Suppressor macrophage treated with lipopolysaccharide for 1 hour (primary cell): ENCODE measurements at regions not wholly inside any gene's neighbourhood (a gene's known extent, or its start where the extent isn't known, plus 50 kb on each side); places are given as distances from the start of the nearest gene placed in this dataset.
"Not testable (repeated sequence)": the region's sequence is repeated elsewhere in the genome, so short reads cannot be mapped to it uniquely, and the experiment has no call there.

Source experiments
- DNase-seq, 3 donors: peaks; one replicate each; pipeline ENCODE4 v3.0.0-alpha.2; 2020 to 2022

DNA sequence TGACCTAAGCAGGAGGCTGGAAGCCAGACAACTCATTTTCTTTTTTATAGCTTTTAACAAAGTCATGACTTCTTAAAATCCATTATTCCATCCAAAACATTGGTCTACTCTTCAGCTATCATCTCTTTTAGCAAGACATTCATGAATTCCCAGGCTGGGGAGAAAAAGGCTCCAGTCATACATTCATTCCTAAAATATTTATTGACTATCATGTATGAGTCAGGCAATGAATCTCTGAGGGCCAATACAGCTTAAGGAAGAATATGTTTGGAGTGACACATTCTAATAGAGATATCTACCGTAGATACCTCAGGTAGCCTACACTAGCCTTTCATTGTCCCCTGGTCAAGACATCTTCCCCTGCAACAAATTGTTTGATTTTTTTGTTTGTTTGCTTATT lies 196.4 kb upstream of the NANOGP8 start:
- DNase-seq = no peak

DNA sequence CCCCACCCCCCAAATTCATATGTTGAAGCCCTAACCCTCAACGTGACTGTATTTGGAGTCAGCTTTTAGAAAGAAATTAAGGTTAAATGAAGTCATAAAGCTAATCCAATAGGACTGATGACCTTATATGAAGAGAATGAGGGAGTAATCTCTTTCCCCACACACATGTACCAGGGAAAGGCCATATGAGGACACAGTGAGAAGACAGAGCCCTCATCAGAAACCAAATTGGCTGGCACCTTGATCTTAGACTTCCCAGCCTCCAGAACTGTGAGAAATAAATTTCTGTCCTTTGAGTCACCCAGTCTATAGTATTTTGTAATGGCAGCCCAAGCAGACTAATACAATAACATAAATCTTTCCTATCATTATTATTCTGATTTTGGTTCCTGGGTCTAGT lies 194.7 kb upstream of the NANOGP8 start:
- no peak for DNase-seq

DNA sequence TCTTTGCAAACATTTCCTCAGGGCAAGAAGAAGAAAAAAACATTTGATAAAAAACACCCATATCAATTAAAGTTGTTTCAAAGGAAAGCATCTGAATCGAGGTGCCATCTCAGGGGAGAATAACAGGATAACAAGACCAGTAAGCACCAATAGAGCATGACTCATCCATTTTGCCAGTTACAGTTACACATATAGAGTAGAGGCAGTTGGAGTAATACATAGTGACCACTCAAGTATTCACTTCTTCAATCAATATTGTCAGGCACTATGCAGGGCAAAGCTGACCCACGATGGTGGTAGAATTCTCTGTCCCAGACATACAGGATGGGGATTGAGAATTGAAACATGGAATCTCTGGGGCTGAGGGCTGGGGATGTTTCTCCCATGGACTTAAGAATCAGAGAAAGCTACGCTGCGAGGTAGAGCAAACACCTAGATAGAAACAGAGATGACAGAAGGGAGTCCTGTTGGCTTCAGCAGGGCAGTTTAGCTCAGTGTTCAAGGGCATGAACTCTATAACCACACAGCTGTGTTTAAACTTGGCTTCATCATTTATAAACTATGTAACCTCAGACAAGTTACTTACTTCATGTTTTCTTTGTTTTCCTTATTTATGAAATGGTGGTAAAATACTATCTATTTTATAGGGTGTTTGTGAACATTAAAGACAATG lies 186.4 kb upstream of the NANOGP8 start:
- DNase-seq = no peak

DNA sequence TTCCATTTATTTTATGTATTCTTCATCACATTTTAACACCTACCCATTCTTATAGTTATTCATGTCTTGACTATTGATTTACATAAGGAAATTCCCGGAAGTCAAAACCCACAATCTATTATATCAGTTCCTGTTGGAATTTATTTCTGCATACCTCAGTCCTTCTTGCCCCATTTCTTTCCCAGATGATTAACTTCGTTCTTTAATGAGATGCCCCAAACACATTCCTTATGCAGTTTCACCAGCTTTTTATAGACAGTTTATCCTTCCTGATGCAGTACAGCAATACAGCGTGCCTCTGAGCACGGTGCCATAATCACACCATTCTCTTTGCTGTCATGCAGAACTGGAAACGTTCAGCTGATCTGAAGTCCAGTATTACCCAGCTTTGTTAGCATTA lies 175.8 kb upstream of the NANOGP8 start:
- DNase-seq = no peak

DNA sequence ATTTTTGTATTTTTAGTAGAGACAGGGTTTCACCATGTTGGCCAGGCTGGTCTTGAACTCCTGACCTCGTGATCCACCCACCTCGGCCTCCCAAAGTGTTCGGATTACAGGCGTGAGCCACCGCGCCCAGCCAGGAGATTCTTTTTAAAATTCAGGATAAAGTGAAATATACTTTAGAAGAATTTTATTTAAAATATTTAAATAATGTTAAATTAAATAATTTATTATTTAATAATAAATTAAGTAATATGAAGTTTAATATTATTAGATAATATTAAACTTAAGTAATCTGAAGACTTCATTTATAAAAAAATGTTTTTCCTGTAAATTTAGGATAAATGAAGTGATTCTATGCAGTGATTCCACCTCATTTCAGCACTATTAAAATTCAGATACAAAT lies 175.2 kb upstream of the NANOGP8 start:
- not testable (repeated sequence) for DNase-seq

DNA sequence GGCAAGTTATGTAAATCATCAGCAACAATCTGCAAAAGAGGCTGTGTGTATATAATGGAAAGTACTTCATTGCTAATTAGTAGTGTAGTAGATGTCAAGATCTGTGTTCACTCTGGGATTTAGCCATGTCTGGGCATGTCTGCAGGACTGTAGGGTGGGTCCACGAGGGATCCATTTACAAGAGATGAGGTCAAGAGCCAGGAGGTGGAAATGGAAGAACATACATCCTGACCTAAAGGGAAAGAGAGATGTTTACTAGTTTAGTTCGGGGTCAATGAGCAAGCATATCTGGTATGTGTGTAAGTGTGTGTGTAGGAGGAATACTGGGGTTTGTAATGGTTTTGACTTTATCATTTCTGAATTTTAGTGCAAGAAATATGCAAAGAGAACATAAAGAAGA lies 171.5 kb upstream of the NANOGP8 start:
- no peak for DNase-seq

DNA sequence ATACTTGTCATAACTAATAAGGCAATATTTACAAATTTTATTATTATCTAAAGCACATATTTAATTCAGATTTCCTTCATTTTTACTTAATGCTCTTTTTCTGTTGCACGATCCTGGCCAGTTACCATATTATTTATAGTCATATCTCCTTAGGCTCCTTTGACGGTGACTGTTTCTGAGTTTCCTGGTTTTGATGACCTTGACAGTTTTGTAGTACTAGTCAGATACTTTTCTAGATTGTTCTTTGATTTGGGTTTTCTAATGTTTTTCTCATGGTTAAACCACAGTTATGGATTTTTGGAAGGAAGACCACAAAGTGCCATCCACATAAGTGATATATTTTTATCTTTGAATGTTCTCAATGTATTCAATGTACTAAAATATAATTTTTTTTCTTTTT lies 171.0 kb upstream of the NANOGP8 start:
- no peak for DNase-seq

DNA sequence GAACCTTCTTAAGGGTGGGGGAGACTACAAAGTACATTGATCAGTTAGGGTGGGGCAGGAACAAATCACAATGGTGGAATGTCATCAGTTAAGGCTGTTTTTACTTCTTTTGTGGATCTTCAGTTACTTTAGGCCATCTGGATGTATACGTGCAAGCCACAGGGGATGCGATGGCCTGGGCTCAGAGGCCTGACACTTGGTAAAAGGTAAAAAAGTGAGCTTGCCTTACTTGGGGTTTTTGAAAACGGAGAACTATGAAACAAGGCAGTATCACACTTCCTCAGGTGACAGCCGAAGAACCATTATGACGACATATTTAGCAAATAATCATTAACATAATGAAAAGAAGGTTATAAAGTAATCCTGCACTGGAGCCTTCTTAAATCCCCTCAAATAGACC lies 169.8 kb upstream of the NANOGP8 start:
- DNase-seq = not testable (repeated sequence)

DNA sequence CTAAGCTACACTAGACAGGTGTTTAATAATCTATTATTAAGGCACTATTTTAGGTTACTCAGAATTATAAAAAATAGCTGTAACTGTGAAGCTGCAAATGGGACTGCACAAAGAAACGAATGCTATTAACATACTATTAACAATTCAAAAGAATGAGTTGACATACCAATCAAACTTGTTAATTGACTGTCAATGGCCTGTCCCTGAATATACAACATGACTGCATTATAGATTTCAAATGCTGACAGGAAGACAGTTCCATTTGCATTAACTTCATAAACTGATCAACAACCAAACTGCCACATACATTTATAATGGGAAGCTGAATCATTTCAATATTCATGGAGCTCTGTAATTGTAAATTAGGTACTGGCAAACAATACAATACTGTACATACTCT lies 169.0 kb upstream of the NANOGP8 start:
- DNase-seq = no peak

DNA sequence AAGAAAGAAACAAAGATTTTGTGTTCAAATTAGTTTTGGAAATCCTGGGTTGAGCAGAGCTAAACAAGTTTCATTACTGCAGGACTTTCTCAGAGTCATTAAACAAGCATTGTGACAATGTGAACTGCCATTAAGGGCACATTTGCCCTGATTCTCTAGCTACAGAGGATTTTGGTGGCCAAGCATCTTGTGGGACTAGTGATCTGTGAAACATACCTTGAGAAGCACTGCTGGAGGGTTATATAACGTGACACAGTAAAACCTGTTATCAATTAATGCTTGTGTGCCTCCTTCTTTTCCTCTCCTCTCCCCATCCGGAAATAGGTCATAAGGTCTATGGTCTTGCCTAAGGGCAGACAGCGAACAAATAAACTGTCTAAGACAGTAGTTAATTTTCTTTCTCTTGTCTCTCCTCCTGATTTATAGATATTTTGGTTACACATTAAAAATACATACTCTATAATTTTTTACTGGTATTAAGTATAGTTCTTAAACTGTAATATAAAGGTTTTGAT lies 167.3 kb upstream of the NANOGP8 start:
- no peak for DNase-seq

DNA sequence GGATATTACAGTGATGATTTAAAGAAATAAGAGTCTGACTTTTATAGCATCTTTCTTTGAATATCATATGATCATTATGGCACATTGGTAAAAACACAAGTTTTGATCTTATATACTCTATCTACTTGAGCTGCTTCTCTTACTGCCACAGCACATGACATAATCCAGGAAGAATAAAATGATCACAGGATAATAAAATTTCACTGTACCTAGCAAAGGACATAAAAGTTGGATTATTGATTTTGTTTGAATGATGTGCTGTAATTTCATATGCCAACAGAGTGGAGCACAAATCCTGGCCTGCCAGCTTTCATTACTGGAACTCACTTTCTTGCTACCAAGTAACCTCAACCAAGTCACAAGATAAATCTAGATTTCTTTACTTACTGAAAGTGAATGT lies 162.1 kb upstream of the NANOGP8 start:
- no peak for DNase-seq

DNA sequence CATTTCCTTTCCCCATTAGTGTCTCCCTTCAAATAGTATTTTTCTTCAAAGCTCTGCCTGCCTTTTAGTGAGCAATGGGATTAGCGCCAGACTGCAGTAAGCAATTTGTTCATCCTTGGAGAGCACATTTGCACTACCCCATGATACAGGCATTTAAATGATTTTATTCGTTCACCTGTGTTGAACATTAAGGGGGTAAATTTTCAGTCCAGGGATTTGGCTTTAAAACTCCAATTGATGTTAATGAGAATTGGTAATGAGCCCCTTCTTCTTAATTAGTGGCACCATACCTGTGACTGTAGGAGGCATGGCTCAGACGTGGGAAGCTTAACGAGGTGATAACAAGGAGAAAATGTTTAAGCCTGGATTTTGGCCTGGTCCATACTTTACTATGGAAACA lies 161.4 kb upstream of the NANOGP8 start:
- DNase-seq = no peak

DNA sequence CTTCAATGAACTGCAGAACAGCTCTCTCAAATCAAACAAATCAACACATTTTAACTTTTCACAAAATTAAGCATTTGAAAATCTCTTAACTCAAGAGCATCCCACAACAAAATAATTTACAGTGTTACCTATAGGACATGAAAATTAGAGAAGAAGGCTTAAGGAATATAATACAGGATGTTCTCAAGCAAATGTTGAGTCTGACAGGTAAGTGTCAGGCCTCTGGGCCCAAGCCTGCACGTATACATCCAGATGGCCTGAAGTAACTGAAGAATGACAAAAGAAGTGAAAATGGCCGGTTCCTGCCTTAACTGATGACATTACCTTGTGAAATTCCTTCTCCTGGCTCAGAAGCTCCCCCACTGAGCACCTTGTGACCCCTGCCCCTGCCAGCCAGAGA lies 160.6 kb upstream of the NANOGP8 start:
- not testable (repeated sequence) for DNase-seq

DNA sequence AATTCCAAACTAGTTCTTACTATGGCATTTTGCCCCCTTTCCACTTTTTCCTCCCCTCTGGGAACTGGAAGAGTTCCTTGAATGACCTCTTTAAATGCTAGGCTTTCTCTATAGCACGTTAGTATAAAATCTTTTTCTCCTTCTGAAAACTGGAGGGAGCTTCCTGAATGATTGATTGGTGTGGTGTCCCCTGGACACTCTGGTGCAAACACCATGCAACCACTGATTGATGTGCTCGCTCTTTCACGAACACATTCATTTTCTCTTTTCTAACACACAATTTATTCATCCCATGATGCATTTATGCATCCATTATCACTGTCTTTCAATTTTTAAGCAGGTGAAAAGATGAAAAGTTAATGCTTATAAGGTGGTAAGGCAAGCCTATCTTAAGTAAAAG lies 159.1 kb upstream of the NANOGP8 start:
- DNase-seq = no peak

DNA sequence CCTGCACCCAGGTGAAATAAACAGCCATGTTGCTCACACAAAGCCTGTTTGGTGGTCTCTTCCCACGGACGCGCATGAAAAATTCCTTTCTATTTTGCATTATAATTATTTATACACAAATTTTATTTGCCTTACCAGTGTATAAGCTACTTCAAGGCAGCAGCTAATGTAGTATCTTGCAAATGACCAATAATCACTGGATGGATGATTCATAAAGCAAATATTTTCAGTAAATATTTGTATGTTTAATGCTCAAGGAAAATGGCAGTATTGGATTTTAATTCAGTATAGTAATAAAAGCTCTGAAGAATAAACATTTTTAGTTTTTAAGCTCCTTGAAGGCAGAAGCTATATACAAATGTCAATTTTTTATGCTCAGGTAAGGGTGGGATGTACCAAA lies 158.7 kb upstream of the NANOGP8 start:
- DNase-seq = no peak

DNA sequence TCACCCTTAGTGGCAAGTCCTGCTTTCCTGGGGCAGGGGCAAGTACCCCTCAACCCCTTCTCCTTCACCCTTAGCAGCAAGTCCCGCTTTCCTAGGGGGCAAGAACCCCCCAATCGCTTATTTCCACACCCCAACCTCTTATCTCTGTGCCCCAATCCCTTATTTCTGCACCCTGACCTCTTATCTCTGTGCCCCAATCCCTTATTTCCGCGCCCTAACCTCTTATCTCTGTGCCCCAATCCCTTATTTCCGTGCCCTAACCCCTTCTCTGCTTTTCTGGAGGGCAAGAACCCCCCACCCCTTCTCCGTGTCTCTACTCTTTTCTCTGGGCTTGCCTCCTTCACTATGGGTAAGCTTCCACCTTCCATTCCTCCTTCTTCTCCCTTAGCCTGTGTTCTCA lies 154.6 kb upstream of the NANOGP8 start:
- not testable (repeated sequence) for DNase-seq

DNA sequence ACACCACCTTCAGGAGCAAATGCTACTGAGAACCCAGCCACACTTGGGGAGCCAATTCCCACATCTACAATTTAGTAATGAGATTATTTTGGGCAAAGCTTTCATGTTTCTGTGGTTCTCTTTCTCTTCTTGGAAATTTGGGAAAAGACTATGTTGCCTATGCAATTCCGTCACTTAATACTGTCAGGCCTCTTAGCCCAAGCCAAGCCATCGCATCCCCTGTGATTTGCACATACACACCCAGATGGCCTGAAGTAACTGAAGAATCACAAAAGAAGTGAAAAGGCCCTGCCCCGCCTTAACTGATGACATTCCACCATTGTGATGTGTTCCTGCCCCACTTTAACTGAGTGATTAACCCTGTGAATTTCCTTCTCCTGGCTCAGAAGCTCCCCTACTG lies 153.4 kb upstream of the NANOGP8 start:
- not testable (repeated sequence) for DNase-seq

DNA sequence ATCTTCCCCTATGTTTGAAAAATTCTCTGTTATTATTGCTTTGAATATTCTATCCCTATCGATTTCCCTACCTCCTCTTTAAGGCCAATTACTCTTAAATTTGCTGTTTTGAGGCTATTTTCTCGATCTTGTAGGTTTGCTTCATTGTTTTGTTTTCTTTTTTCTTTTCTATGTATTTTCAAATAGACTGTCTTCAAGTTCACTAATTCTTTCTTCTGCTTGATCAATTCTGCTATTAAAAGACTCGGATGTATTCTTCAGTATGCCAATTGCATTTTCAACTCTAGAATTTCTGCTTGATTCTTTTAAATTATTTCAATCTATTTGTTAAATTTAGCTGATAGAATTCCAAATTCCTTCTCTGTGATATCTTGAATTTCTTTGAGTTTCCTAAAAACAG lies 144.0 kb upstream of the NANOGP8 start:
- no peak for DNase-seq

DNA sequence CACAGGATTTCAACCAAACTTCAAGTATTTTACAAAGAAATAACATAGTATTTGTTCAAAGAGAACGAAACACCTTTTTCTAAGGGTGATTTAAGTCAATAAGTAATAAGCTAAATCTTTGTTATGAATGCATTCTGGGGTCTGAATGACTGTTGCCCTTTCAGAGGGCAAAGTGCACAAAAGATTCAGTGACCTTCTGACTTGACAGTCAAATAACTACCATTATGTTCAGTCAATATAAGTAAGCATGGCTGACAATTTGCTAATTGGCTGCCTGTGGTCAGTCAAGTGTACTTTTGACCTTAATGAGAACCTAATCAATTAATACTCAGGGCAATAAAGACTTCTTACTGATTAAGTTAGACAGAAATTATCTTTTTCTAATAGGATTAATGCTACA lies 133.1 kb upstream of the NANOGP8 start:
- no peak for DNase-seq

DNA sequence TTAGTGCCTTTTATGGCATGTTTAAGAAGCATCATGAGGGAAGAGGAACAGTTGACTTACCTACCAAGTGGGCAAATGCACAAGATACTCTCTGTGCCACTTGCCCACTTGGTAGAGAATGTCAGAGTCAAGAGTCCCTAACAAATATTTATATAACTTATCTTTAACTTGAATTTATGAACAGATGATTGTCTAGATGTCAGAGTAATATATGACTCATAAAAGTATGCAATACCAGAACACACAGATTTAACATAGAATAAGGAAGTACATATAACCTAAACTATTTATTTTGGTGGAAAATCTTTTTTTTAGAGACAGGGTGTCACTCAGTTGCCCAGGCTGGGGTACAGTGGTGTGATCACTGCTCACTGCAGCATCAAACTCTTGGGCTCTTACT lies 130.0 kb upstream of the NANOGP8 start:
- DNase-seq = no peak

DNA sequence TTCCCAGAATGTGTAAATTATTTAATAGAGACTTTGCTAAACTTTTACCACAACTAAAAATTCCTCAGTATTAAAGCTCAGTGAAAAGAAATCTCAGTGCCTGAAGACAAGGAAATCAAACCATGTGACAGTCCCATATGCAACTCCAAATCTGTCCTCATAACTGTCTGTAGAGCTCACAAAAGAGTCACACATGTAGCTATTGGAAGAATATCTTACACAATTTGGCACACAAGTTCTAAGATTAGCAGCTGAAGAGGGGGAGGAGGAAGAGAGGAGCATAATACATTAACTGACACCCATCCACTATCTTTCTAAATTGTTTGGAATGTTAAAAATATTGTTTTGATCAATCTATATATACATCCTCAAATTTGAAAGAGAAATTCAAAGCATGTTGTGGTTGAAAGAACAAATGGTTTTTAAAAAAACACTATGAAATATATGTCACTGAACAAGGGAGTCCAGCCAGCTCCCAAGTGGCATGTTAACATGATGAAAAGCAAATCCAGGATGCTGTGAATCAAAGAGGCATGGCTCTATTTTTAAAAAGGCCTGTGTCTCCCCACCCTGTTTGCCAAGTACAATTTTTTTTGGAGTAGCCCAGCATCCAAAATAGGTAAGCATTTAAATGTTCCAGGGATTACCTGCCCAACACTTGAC lies 126.3 kb upstream of the NANOGP8 start:
- no peak for DNase-seq

DNA sequence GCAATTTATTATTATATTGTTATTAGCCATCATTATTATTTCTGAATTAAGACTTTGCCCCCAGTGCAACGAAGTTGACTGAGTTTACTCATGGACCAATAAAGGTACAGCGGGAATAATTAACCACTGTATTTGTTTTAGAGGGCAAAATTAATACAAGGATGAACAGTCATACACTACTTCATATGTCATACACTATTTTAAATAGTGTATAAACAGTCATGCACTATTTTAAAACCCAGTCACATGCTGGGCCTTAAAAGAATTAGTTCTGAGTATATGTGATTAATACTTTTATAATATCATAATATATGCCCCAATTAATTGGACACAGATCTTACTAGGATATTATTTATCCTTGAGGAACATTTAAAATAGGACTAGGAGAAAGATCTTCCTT lies 125.3 kb upstream of the NANOGP8 start:
- no peak for DNase-seq

DNA sequence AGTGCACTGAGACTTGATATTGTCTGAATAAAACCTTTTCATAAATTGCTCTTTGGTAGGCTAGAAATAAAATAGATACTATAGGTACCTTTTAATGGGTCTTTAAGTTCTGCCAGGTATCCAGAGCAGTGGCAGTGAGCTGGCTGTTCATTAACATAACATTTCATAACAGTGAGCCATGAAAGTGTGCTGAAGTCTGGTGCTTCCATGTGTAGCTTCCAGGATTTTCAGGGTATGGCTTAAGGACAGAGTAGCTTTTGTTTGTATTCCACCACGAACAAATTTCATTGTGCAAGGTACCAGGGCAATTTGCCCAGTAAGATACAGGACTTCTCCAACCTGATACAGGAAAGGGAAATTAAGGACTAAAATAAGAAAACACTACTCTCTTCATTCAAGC lies 124.7 kb upstream of the NANOGP8 start:
- DNase-seq = no peak

DNA sequence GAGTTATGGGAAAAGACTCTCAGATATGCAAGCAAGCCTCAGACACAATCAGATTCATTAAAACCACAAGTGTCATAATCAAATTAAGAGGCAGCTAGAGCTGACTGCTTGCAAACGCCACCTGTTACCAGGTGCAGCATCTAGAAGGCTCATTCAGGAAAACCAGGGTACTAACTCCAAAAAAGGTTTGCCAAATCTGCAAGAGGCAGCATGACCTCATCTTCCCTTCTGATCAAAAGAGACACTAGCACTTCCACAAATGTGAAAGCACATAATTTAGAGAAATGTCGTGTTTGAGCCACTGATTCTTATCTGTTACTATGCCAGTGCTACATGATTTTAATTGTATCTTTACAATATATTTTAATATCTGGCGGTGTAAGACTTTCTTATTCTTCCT lies 123.3 kb upstream of the NANOGP8 start:
- DNase-seq = no peak
